GM18873 (cell line): ENCODE measurements at regions not wholly inside any gene's neighbourhood (a gene's known extent, or its start where the extent isn't known, plus 50 kb on each side); places are given as distances from the start of the nearest gene placed in this dataset.

ENCODE experiments used
- ATAC-seq: cut with Tn5 transposase; IDR thresholded peaks from one replicate; pipeline ENCODE4 v1.9.1; 2021; ENCODE audit warnings: mild to moderate bottlenecking, moderate library complexity, moderate number of reproducible peaks; ENCODE audit not compliant: unreplicated experiment, low FRiP score

GRCh38 chr7:115153769-115154477 lies 232.0 kb downstream of the MDFIC start:
- no peak for ATAC-seq

DNA sequence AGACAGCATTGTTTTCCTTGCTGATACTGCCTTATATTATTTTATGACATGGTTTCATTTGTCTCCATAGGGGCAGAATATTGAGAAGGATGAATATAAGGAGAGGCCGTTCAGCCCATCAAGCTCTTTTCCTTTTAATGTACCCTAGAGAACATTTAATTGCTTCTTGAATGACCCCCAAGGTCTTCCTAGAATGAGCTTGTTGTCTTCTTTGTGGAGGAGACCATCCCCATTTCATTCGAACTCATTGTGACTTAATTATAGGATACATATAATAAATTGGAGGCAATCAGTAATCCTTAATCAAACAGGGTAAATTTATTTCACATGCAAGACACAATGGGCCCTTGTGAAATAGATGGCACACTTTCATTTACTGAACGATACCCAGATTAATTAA lies 231.3 kb downstream of the MDFIC start:
- no peak for ATAC-seq

DNA sequence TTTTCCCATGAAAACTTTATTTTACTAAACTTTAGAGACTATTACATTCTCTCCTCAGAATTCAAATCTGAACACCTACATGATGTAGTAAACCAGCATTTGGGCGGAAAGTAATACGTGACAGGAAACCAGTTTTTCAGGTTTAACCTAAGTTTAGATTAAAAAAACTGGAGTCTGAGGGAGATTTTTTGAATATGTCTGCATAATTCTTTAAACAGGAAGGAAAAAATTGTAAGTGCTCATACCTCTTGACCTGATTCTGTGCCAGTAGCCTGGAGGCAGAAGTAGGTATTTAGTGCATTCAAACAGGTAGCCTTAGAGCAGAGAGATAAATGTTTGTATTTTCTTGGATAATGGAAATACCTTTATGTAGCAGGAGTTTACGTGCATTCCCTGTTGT lies 224.3 kb downstream of the MDFIC start:
- ATAC-seq: no peak

- peak; percentile 80 for ATAC-seq
Measured at GRCh38 chr7:115145512-115145911, 223.6 kb downstream of the MDFIC start.

DNA sequence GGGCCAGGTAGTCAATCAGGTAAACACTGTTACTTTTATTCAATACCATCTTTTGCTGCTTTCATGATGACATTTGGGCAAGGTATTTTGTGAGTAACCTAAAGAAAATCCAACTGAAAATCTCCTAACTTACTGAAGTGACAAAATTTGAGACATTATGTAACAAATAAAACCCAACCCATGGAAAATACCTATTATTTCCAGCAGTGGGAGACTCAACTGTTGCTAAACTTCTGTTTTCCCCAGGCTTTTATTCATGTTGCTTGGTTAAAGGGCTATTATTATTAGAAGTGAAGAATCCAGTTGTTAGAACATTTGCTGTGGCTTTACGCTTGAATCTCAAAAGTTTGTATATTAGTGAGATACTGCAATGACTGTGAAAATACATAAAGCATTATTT lies 215.9 kb downstream of the MDFIC start:
- no peak for ATAC-seq

DNA sequence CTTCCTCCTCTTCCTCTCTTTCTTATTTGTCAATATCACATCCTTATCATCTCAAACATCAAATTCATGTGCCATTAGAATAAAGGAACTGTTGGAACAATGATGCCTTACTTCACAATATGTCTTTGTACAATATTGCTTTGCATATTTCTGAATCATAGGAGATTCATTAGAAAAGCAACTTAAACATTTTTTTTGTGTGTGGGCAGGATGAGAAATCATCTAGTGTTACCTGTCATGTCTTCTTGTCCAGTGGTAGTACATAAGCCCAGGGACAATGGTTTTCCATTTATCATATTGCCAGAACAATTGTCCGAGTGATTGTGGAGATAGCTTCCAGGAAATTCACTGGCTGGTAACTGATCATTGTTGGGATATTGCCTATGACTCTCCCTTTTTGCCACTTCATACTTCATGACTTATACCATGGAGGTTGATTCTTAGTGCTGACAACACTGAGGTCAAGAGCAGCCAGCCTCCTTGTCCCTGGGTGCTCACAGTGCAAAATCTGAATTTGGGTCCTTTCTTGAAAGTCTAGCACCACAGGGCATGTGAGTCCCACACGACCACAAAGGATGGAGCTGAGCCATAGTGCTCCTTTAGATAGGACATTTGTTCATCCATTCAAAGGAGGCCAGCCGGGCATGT lies 215.0 kb downstream of the MDFIC start:
- ATAC-seq: no peak

DNA sequence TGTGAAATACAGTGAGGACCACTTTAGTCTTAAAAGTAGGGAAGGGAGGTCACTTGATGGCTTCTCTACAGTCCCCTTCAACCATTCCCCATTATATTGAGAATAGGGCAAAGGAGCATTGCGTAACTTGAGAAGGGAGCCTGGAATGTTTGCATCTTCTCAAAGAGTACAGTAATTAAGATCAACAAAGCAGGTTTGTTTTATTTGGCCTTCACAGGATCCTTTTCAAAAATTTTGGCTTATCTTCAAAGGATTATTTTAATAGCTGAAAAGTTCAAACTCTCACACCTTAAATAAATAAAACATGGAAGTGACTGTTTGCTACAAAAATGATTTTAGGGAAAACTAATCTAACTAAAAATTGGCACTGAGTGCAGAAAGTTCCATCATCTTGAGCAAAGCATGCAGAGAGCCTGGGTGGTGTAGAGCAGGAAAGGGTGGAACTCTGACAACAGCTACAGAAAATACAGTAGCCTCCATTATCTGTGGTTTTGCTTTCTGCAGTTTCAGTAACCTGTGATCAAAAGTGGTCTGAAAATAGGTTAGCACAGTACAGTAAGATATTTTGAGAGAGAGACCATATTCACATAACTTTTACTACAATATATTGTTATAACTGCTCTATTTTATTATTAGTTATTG lies 214.0 kb downstream of the MDFIC start:
- ATAC-seq: peak; percentile 70

GRCh38 chr7:115135146-115135545 lies 213.3 kb downstream of the MDFIC start:
- ATAC-seq: no peak

GRCh38 chr7:115133248-115133647 lies 211.4 kb downstream of the MDFIC start:
- ATAC-seq: no peak

- no peak for ATAC-seq
Measured at GRCh38 chr7:115132096-115132495, 210.2 kb downstream of the MDFIC start.

GRCh38 chr7:115128154-115128553 lies 206.3 kb downstream of the MDFIC start:
- ATAC-seq: no peak

- ATAC-seq: no peak
Measured at GRCh38 chr7:115127399-115128021, 205.6 kb downstream of the MDFIC start.

- no peak for ATAC-seq
Measured at GRCh38 chr7:115125750-115126149, 203.9 kb downstream of the MDFIC start.

DNA sequence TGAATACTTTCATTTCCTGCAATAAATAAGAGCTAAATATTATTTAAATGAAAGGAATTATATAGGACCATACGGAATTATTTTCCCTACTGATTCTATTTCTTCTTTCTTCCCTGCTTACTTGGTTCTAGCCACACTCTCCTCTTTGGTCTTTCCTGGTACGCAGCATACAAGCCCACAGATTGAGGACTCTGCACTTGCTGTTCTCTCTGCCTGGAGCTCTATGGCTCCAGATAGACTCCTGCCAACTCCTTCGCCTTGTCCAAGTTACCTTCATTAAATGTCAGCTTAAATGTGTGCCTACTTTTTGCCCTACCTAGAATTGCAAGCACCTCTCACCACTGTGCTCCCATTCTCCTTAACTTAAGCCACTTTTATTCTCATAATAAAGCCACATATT lies 203.4 kb downstream of the MDFIC start:
- no peak for ATAC-seq

DNA sequence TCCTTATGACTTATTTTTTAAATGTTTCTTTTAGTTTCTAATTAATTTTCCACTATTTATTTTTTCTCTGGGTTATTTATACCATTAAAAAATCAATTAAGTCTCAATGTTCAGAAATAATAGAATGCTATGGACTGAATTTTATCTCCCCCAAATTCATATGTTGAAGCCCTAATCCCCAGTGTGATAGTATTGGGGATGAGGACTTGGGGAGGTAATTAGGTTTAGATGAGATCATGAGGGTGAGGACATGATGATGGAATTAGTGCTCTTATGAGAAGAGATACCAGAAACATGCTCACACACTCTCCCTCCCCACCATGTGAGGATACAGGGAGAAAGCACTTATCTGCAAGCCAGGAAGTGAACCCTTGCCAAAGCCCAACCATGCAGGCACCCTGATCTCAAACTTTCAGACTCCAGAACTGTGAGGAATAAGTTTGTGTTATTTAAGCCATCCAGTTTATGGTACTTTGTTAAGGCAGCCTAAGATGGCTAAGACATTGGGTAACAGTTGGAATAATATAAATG lies 202.6 kb downstream of the MDFIC start:
- ATAC-seq: no peak

DNA sequence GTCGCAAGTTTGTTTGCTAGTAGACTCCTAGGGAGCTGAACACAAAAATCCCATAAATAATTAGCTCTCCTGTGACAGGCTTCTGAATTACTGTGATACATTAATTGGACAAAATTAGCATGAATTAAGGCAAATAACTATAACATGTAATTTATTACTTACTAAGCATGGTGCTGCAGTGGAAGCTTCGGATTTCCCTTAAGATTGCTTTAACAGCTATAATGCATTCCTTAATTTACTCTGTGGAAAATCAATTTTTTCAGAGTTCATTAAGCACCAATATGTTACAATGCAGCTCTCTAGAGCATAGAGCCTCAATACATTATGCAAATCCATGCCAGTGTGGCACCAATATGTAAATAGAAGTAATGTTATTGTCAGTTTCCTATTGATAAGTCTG lies 201.5 kb downstream of the MDFIC start:
- ATAC-seq: no peak

- ATAC-seq: no peak
Measured at GRCh38 chr7:115122388-115122787, 200.5 kb downstream of the MDFIC start.

- ATAC-seq: no peak
Measured at GRCh38 chr7:115117748-115118147, 195.9 kb downstream of the MDFIC start.

DNA sequence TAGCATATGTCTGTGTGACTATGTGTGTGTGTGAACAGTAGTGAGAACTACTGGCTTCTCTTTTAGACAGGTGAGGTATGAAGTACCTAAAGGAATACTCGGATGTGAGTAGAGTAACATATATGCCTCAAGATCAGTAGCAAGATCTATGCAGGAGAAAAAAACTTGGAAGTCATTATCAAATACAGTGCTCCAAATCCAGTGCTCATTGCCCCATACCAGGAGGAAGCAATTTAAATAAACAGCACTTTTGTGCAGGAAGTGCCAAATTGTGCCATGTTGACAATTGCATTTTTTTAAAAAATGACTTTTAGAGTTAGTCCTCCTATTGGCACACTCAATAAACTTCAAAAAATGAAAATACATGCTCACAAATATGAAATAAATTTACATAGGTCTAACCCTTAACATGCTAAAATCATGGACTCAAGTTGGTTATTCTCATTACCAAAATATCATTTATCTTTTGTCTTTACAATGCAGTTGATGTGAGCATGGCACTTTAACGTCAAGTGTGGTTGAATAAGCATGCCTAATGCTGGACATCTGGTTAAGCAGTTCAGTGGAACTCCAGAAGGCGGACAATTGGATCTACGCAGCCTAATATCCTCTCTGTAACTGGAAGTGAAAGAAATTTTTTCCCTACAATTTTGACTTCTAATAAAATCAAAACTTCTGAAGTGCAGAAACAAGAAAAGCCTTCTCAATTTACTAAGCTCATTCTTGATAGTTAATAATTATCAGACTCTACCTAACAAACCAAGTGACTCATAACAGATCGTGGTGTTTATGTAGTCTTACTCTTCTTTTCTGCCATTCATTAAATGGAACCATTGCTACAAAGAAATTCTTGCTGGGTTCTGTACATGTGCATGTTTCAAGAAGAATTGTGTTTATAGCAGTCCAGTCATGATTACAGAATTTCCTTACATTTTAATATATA lies 195.2 kb downstream of the MDFIC start:
- no peak for ATAC-seq

DNA sequence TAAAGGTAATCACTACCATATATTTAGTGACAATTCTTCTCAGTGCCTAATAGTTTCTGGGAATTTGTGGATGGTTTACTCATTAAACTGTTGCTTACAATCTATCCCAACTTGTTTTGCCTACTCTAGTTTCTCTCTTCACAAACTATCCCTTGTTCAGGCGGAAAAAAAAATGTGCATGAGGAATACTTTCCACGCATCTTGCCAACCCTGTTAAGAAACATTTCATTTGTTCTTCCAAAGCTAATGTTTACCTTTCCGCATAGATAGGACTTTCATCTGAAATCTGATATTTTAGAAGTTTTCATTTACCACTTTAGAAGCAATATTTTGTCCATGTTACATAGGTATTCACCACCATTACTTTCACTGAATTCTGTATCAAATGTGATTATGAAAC lies 191.9 kb downstream of the MDFIC start:
- no peak for ATAC-seq
